ENCODE measurements at regions not wholly inside any gene's neighbourhood (a gene's known extent, or its start where the extent isn't known, plus 50 kb on each side); places are given as distances from the start of the nearest gene placed in this dataset.

DNA sequence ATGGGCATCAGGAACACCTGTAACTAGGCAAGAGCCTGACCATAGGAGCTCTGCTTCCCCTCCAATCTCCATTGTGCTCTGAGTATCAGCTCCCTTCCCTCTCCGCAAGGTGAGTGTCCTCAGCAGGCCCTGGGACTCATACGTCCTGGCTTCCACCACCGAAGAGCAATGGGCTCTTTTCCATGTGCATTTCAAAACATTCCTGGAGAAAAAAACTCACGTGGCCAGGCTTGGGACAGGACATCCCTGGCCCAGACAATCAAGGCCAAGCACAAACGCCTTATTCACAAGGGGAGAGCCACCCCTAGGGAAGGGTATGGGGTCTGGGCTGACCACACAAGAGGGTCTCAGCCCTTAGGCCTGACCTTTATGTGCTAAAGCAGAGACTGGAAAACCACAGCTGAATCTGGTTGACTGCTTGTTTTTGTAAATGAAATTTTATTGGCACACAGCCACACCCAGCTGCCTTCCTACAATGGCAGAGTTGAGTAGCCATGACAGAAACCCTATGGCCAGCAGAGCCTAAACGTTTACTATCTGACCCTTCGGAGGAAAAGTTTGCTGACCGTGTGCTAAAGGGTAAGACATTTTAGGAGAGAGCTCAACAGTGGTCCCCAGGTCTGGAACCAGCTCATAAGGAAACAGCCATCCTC lies 175.7 kb upstream of the ARL4C start:
- TF ChIP-seq CTCF (conservative IDR thresholded peaks at IDR 0.05 in 1 of 2, IDR thresholded peaks at IDR 0.05 in 1 of 2; ENCODE audit: low read depth in 1 of 2, low read length in 2 of 2) (no peak), EZH2 (IDR thresholded peaks at IDR 0.05; ENCODE audit: low read length, missing control alignments) (no peak)
